Cardiac septum (tissue), 1 donor: ENCODE measurements at regions not wholly inside any gene's neighbourhood (a gene's known extent, or its start where the extent isn't known, plus 50 kb on each side); places are given as distances from the start of the nearest gene placed in this dataset.
"Not testable (repeated sequence)": the region's sequence is repeated elsewhere in the genome, so short reads cannot be mapped to it uniquely, and the experiment has no call there.

ENCODE experiments used
- DNase-seq: peaks from one replicate; pipeline ENCODE4 v3.0.0-alpha.2; 2020; ENCODE audit warnings: low spot score
- intact Hi-C: fragments of 100-400 bp; cut with DNase I; formaldehyde crosslinking; loops from one replicate; pipeline ENCODE4 v1.14.0; 2022
- donor health status: DM: no; HTN: no; CAD: no.

GRCh38 chr18:37836071-37836970, 270.7 kb upstream of the CELF4 start:
- no peak for DNase-seq
- intact Hi-C loops = no loop called here

- DNase-seq, intact Hi-C loops: not testable (repeated sequence)
Observed at GRCh38 chr18:37832010-37832695, 266.6 kb upstream of the CELF4 start.

GRCh38 chr18:37812961-37813360, 247.4 kb upstream of the CELF4 start:
- intact Hi-C loops = no loop called here

GRCh38 chr18:37805773-37806404, 240.3 kb upstream of the CELF4 start:
- intact Hi-C loops = no loop called here
- no peak for DNase-seq

More at GRCh38 chr18:37812961-37813360, 247.4 kb upstream of the CELF4 start:
- DNase-seq = no peak

- DNase-seq = no peak
- intact Hi-C loops = no loop called here
Observed at GRCh38 chr18:37796823-37797349, 231.3 kb upstream of the CELF4 start.

- DNase-seq = no peak
- intact Hi-C loops = no loop called here
Observed at GRCh38 chr18:37787452-37787851, 221.9 kb upstream of the CELF4 start.

- intact Hi-C loops = no loop called here
- no peak for DNase-seq
Observed at GRCh38 chr18:37783771-37784170, 218.2 kb upstream of the CELF4 start.

GRCh38 chr18:37779220-37779619, 213.6 kb upstream of the CELF4 start:
- intact Hi-C loops = no loop called here
- DNase-seq = no peak

GRCh38 chr18:37778417-37779165, 213.0 kb upstream of the CELF4 start:
- intact Hi-C loops = no loop called here
- DNase-seq = peak; percentile 78

GRCh38 chr18:37769826-37770225, 204.2 kb upstream of the CELF4 start:
- no peak for DNase-seq
- intact Hi-C loops = no loop called here

GRCh38 chr18:37764541-37765288, 199.1 kb upstream of the CELF4 start:
- DNase-seq = no peak
- intact Hi-C loops = no loop called here

GRCh38 chr18:37762076-37762621, 196.6 kb upstream of the CELF4 start:
- intact Hi-C loops = no loop called here

GRCh38 chr18:37754141-37754540, 188.5 kb upstream of the CELF4 start:
- intact Hi-C loops = no loop called here
- DNase-seq = no peak

More at GRCh38 chr18:37762076-37762621, 196.6 kb upstream of the CELF4 start:
- no peak for DNase-seq

- intact Hi-C loops = no loop called here
- DNase-seq = no peak
Observed at GRCh38 chr18:37742436-37742835, 176.8 kb upstream of the CELF4 start.

GRCh38 chr18:37741032-37741623, 175.5 kb upstream of the CELF4 start:
- intact Hi-C loops = no loop called here
- DNase-seq = no peak

GRCh38 chr18:37734406-37734805, 168.8 kb upstream of the CELF4 start:
- intact Hi-C loops = no loop called here
- no peak for DNase-seq

- intact Hi-C loops = no loop called here
- no peak for DNase-seq
Observed at GRCh38 chr18:37729716-37730115, 164.1 kb upstream of the CELF4 start.

- DNase-seq = no peak
- intact Hi-C loops = no loop called here
Observed at GRCh38 chr18:37724206-37724605, 158.6 kb upstream of the CELF4 start.
